ENCODE measurements at regions not wholly inside any gene's neighbourhood (a gene's known extent, or its start where the extent isn't known, plus 50 kb on each side); places are given as distances from the start of the nearest gene placed in this dataset.
A peak's percentile ranks its signal among the peaks of the same experiment; 100 is the strongest.
"Not testable (repeated sequence)": the region's sequence is repeated elsewhere in the genome, so short reads cannot be mapped to it uniquely, and the experiment has no call there.

DNA sequence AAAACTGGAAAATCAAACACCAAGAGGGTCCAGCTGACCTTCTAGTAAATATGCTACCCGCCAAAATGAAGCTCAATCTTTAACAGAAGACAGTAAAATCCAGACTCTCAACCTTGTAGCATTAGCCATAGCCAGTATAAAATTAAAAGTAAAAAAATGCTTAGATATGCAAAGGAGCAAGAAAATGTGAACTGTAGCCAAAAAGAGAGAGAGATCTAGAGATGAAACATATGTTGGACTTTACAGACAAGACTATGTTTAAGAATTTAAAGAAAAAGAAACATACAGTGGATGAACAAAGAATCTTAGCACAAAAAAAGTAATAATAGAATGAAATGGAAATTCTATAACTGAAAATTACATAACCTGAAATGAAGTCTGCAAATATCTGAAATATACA lies 344.5 kb downstream of the LRATD1 start:
- DNase-seq = peak in 1 of 3 donors; percentile 40

DNA sequence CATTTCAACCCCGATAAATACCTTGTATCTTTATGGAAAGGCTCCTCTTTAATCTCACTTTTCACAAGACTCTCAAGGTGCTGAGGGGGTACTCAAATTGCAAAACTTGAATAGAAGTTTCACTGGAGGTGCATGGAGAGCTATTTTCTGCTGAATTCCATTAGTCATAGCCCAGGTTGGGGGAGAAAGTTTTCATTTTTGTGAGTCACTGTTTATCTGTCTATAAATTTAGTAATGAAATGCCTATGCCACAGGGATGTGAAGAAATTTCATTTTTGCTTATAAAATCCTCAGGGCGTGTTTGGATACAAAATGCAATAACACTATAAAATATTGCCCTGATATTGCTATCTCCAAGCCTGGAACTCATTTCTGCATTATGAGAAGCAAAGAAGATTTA lies 346.3 kb downstream of the LRATD1 start:
- peak in 1 of 3 donors; percentile 5 for DNase-seq

DNA sequence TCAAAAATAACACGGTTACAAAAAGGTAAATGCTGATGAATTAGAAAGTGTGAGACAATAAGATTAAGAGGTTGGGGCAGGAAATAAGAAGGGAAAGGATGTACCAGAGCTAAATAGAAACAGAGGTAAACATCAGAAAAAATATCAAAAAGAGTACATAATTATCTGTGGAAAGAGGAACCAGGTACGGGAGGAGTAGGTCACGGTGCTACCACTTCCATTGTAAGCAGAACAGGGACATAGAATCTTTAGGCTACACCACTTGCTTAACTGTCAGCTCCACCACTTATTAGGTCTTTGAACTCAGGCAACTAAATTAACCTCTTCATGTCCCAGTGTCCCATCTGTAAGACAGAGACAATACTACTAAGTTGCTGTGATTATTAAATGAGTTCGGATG lies 350.3 kb downstream of the LRATD1 start:
- DNase-seq = no peak

DNA sequence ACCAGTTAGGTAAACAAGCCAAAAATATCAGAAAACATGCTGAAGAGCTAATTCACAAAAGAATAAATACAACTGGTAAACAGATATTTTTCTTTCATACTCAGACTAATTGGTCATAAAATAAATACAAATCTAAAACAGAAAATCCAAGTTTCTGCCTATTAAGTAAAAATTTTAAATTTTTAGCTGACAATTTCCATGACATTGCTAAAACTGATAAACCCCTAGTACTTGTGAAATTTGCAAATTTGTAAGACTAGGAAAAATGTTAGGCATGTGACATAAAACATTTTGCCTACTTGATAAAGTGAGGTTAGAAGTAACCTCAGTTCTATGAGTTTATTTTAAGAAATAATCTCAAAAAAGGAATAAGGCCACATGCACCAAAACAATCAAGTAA lies 356.1 kb downstream of the LRATD1 start:
- DNase-seq = no peak

DNA sequence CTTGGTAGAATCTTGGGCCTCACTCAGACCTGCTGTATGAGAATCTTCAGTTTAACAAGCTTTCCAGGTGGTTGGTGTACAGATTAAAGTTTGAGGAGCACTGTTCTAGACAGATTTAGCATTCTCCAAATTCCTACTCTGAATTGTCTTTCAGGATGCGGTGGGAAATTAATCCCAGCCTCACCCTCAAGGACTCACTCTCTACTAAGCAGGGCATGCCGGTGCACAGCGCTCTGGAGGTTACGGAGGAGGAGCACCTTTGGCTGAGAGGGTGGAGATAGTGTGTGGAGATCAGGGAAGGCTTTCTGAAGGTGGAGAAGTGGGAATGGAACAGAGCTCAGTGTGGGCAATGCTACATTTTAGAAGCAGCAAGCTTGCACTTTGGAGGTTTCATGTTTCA lies 359.2 kb downstream of the LRATD1 start:
- no peak for DNase-seq

DNA sequence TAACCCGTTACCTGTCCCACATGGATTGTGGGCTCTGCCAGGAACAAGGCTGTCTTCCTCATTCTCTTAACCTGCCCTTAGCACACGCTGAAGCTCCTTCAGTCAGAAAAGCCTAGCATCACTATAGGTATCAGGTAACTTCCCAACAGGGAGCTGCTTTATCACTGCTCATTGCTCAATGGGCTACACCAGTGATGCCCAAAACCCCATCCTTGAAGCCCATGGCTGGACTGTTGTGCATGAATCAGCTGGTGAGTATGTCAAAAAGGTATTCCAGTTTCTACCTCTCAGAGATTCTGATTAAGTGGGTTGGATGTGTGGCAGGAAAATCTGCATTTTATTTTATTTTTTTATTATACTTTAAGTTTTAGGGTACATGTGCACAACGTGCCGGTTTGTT lies 362.2 kb downstream of the LRATD1 start:
- no peak for DNase-seq

DNA sequence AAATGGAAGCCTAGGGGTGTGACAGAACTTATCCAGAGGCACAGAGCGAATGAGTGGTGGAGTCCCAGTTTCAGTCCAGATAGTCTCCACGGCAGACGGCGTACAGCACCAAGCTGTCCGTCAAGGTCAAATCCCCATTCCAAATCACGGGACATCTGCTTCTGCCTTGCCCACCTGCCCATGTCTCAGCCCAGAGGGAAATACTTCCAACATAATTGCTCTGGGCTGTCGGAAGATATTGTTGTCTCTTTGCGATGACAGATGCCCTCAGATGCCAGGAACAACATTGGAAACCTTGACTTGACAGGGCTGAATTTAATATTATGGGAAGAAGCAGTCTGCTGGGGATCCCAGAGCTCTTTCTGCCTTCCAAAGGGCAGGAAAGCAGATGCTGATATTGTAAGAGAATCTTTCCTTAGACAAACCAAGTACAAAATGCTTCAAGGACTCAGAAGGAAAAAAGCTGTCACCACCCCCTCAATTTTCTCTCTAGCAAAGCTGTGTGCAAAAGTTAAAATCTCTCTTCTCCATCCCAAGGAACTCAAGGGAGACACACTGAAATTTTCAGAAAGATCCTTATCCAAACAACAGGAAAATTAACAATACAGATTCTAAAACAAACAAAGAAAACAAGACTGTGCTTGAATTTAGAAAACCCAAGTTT lies 364.0 kb downstream of the LRATD1 start:
- DNase-seq = no peak

DNA sequence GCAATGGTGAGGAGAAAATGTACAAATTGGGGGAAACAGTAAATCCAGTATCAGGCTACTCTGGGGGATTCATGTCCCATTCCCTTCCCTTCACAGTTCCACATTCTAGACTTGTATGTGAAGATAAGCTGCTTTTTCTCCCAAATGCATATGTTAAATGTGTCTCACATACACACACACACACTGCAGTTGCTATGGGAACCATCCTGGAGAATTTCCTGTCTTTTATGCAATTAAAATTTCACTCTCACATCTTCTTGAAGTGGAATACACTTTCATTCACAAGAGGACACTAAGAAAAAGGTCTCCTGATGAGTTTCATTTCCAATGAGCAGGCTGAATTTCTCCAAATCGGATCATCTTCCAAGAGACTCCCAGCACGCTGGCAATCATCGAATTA lies 366.0 kb downstream of the LRATD1 start:
- no peak for DNase-seq

DNA sequence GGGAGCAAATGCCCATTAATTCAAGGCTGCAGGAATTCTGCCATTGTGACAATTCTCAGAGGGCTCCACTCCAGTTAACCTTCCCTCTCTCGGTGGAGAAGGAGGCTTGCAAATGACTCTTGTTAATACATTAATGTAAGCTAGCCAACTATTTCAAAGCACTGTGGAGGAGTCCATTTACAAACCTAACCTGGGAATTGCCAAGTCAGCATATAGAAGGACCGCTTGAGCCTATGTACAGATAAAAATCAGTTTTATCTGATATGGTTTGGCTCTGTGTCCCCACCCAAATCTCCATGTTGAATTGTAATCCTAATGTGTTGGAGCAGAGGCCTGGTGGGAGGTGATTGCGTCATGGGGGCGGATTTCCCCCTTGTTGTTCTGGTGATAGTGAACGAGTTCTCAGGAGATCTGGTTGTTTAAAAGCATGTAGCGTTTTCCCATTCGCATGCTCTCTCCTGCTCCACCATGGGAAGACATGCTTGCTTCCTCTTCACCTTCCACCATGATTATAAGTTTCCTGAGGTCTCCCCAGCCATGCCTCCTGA lies 366.7 kb downstream of the LRATD1 start:
- no peak for DNase-seq

DNA sequence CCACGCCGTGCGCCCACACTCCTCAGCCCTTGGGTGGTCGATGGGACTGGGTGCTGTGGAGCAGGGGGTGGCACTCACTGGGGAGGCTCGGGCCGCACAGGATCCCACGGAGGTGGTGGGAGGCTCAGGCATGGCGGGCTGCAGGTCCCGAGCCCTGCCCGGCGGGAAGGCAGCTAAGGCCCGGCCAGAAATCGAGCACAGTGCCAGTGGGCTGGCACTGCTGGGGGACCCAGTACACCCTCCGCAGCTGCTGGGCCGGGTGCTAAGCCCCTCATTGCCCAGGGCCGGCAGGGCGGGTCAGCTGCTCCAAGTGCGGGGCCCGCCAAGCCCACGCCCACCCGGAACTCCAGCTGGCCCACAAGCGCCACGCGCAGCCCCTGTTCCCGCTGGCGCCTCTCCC lies 370.0 kb downstream of the LRATD1 start:
- DNase-seq = not testable (repeated sequence)

DNA sequence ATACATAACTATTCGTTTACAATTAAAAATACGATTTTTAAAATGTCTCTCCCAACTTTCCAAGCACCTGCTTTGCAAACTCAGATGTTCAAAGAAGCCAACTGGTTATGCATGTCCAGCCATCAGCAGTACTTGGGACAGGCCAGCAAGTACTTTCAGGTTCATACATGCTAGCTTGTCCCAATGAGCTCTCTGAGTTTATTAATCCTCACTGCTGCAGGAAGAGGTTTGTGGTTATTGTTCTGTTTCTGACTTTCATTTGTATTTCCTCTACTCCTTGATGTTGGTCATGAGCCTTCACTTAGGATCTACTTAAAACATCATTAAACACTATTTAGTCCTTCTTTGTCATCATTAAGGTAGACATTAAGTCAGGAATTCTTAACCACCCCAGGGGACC lies 374.1 kb downstream of the LRATD1 start:
- DNase-seq = no peak

DNA sequence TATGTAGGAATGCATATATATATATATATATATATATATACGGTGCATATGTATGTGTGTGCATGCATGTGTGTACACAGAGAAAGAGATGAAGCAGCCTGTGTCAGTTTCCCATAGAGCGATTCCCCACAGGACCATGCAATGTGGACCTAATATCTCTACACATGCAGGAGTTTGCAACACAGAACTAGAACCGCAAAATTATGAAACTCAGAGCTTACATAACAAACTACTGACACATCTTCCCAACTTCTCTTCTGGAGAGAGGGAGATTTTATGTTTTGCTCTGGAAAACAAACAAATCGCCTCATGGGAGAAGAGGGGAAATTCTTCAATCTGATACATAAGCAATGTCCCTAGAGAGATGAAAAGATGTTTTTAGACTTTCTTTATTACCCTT lies 377.2 kb downstream of the LRATD1 start:
- no peak for DNase-seq

DNA sequence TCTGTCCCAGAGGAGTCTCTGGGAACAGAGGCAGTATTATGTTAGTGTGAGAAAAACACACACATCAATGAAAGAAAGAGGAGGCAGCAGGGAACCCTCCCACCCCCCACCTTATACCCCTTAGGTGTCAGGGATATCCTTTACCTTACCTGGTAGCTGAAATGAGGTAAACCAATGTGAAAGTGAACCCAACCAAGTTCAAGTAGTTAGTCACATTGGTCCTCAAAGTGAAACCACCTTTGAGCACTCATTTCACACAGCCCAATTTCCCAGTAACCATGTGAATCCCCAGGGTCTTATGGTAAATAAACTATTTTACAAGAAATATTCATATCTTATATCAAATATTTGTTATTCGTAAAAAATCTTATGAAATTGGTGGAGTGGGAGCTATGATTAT lies 377.8 kb downstream of the LRATD1 start:
- DNase-seq = no peak

DNA sequence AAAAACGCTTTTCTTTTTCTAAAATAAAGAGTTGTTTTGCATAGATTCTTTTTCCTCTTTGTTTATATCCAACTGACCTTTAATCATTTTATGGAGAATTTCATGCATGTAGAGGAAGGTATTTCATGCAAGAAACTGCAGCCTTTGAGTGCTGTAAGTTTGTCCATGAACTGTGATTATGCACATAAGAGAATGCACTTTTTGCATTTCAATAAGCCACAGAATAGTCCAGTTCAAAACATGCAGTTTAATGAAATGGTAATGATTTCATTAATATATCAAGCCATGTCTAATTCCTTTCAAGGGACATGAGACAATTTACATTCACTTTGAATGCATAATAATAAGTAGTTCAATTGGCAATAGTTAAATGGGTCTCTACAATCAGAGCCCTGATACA lies 386.3 kb downstream of the LRATD1 start:
- DNase-seq = no peak

DNA sequence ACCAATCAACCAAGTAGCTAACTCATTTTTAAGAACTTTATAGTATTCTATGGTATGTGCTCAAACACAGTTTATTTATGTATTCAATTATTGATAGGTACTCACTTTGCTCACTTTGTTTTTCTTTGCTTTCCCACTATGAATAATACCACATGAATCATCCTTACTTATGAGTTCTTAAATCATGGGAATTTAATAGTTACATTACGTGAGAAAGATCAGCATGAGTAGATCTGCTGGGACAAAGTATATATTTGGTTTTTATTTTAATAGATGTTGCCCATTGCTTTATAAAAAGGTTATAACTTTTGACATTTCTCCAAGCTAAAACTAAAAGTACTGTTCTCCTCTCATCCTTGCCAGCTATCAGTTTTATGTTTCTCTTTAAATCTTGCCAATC lies 390.7 kb downstream of the LRATD1 start:
- DNase-seq = peak in 1 of 3 donors; percentile 23

DNA sequence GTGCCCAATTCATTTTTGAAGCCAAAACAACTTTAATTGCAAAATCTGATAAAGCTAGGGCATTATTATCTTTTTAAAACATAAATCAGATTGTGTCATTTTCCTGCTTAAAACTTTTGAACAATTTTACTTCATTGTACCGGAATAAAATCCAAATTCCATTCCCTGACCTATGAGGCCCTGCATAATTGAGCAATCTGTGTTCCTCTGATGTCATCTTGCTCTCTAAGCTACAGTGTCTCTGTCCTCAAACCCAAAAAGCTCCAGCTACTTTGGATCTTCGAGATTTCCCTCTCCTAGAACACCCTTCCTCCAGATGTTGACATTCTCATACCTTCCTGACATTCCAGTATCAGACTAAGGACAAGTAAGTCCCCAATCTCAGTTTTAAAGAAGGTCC lies 395.9 kb downstream of the LRATD1 start:
- DNase-seq = no peak

DNA sequence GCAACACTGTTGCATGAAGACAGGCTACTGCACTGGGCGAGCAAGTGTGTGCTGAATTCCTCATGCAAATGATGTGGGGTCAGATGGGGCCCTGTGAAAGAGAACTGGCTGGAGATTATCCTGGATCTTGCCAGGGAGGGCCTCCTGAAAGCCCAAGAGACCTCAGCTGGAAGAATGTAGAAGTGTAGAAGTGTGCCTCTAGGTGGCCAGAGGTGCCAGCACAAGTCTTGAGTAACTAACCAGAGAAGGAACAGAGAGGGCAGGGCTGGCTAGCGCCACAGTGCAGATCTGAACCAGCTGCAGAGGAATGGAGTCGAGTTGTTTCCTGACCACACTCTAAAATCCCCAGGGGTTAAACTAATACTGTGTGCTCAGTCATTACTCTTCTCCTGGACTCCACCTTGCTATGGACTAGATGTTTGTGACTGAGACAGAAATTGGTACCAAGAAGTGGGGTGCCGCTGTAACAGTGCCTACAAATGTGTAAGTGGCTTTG lies 399.3 kb downstream of the LRATD1 start:
- DNase-seq = no peak

DNA sequence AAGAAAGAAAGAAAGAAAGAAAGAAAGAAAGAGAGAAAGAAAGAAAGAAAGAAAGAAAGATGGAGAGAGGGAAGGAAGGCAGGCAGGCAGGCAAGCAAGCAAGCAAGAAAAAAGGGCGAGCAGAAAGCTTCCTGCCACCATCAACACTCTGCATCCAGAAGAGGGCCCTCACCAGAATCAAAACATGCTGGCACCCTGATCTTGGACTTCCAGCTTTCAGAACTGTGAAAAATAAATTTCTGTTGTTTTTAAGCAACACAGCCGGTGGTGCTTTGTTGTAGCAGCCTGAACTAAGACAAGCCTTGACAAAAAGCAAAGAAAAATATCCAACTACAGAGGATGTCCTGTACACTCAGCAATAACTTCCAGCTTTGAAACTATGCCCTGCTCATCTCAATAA lies 401.7 kb downstream of the LRATD1 start:
- no peak for DNase-seq

DNA sequence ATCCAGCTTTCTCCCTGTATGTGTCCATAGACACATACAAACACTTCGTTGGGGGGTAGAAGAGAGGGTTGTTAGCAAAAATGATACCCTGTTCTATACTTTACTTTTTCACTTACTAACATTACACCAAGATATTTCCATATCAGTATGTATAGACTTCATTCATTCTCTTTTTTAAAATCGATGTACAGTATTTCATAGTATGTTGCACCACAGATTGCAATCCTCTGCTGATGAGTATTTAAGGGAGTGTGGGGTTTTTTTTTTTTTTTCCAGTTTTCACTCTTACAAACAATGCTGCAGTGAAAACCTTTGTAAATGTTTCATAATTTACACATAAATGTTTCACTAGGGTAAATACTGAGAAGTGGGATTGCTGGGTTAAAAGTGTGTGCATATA lies 402.3 kb downstream of the LRATD1 start:
- no peak for DNase-seq

DNA sequence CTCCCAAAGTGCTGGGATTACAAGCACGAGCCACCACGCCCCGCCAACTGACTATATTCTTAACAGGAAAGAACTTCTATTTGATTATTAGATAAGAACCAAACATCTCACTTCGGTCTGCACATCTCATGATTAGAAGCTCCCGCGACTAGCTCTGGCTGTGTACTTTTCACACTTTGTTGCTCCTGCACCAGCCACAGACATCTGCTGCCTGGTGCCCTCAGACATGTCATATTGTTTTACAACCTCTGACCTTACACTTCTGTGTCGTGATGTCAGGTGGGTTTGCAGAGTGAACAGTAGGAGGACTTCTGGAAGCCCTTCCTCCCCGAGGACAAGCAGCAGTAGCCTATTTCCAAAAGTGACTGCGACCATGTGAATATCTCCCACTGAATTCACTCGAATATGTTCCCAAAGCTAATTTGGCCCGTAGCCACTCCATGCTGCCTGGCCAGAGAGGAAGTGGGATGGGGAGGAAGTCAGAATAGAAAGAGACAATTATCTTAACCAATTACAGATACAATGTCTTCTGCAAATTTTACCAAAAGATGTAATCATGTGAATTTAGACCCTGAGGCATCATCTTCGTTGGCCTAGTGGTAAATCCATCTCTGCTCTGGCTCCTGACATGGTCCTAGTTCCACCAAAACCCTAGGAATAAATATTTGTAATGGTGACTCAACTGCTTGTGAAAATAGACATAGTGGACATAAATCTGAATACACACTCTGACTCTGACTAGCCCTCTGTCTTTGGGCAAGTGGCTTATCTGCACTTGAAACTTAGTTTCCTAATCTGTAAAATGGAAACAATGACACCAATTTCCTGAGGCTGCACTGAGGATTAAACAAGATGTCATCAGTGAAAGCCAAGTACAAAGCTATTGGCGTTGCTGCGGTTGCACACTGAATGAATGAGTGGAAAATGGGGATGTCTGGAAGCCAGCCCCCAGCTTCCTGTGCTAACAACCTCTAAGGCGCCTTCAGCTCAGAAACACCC lies 406.1 kb downstream of the LRATD1 start:
- DNase-seq = peak in 2 of 3 donors; percentile 4 to 23

DNA sequence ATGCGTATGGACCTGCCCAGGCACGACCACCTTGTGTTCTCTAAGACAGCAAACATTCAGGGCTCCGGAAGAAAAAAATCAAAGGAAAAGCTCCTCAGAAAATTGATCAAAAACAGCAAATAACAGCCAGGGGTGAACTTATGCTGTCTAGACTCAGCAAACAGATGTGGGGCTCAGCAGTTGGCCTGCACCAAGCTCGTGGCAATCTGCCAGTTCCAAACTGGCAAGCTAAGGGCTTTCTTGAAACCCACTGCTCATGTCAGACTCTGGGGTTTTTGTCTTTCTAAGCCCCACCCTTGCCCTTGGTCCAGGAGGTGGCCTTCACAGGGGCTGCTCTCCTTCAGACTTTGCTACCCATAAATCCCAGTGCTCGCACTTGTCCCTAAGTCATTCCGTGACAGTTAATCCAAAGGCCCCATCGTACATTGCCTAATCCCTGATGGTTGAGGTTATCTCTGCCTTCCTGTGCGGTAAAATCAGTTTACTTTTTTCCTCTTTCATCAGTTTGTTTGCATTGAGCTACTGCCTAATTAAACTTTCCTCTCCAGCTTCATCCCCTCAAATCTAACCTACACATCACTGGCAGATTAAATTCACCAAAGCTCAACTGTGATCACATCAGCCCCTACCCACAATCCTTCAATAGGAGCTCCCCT lies 408.0 kb downstream of the LRATD1 start:
- peak; percentile 15 to 64 (median 24) for DNase-seq

DNA sequence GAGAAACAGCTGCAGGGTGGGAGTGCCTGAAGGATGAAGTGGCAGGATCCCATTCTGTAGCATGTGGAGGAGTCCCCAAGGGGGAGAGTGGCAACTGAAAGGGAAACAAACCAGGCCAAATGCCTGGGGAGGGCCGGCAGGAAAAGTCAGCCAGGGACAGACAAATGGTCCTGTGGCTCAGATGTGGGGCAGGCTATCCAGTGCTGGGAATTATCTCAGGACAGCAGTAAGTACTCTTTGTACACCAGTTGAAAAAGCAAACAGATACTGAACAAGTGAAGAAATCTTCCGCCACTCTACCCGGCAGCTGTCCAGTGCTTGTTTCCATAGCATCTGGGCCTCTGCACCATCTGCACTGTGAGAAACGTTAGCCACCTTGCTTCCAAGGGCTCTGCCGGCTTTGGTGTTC lies 408.9 kb downstream of the LRATD1 start:
- peak; percentile 38 to 75 (median 53) for DNase-seq

Measured in muscle of back (tissue), 3 donors.